ENCODE measurements at regions not wholly inside any gene's neighbourhood (a gene's known extent, or its start where the extent isn't known, plus 50 kb on each side); places are given as distances from the start of the nearest gene placed in this dataset.

DNA sequence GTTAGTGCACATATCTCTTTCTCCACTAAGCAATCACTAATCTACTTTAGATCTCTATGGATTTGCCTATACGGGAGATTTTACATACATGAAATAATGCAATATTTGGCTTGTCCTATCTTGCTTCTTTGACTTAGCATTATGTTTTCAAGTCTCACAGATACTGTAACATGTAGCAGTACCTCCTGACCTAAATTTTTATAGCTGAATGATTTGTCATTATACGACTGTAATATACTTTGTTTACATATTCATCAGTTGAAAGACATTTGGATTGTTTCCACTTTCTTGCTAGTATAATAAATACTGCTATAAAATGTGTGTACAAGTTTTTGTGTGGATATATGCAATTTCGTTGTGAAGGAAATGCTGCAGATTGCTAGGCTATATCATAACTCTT lies 1520.8 kb upstream of the CDH6 start:
- peak in 2 of 5 donors; percentile 8 to 11 for DNase-seq
- TF ChIP-seq, protein P1, sequence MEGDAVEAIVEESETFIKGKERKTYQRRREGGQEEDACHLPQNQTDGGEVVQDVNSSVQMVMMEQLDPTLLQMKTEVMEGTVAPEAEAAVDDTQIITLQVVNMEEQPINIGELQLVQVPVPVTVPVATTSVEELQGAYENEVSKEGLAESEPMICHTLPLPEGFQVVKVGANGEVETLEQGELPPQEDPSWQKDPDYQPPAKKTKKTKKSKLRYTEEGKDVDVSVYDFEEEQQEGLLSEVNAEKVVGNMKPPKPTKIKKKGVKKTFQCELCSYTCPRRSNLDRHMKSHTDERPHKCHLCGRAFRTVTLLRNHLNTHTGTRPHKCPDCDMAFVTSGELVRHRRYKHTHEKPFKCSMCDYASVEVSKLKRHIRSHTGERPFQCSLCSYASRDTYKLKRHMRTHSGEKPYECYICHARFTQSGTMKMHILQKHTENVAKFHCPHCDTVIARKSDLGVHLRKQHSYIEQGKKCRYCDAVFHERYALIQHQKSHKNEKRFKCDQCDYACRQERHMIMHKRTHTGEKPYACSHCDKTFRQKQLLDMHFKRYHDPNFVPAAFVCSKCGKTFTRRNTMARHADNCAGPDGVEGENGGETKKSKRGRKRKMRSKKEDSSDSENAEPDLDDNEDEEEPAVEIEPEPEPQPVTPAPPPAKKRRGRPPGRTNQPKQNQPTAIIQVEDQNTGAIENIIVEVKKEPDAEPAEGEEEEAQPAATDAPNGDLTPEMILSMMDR (IDR thresholded peaks at IDR 0.05; ENCODE audit: borderline replicate concordance, extremely low read depth, insufficient read depth), result no peak

DNA sequence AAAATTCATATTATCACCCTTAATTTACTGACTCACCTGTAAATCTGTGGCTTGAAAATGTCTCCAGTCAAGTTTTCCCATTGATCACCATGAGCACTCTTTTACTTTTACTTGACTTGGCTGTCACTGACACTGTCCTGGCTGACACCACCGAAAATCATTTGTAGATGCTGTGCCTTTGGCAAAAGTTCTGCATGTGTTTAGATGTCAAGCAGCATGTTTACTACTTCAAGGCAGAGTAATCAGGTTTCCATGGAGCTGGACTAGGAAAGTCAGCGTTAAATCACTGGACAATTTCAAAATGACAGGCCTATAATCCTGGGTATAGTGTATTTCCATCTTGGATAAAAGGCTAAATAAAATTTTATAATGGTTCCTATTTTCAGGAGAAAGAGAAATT lies 1530.6 kb upstream of the CDH6 start:
- no peaks in the 10 kb centered on the region for H3K4me1 ChIP-seq (ENCODE audit: control insufficient read depth in 2 of 3, insufficient read depth in 2 of 3, low read depth in 1 of 3, low read length in 3 of 3)
- no peaks in the 10 kb centered on the region for H3K36me3 ChIP-seq (ENCODE audit: control insufficient read depth in 2 of 3, insufficient read depth in 3 of 3, low read length in 3 of 3)
- TF ChIP-seq, protein P1 (IDR thresholded peaks at IDR 0.05; ENCODE audit: borderline replicate concordance, extremely low read depth, insufficient read depth), result no peak
- no peak overlapping the region for H3K27ac ChIP-seq (ENCODE audit: low read depth in 2 of 2, low read length in 2 of 2)
- intact Hi-C loops (cut with DNase I), result no loop called here
- H3K9ac ChIP-seq (ENCODE audit: low read length in 3 of 3), result no peak overlapping the region
- no peaks in the 10 kb centered on the region for H3K9me3 ChIP-seq (ENCODE audit: control insufficient read depth in 2 of 3, insufficient read depth in 1 of 3, low read length in 3 of 3)
- H3K27me3 ChIP-seq (ENCODE audit: control insufficient read depth, insufficient read depth, low read length), result no peaks in the 10 kb centered on the region
- H3K4me3 ChIP-seq (ENCODE audit: low read length in 3 of 3), result no peak overlapping the region
- no peak for FAIRE-seq
- DNase-seq, result no peak

More for the DNA sequence above, 1520.8 kb upstream of the CDH6 start:
- intact Hi-C loops (cut with DNase I), result no loop called here
- FAIRE-seq, result no peak
- H3K27me3 ChIP-seq (ENCODE audit: control insufficient read depth, insufficient read depth, low read length), result no peaks in the 10 kb centered on the region
- H3K4me3 ChIP-seq (ENCODE audit: low read length in 3 of 3), result no peak overlapping the region
- H3K36me3 ChIP-seq (ENCODE audit: control insufficient read depth in 2 of 3, insufficient read depth in 3 of 3, low read length in 3 of 3), result no peaks in the 10 kb centered on the region
- no peaks in the 10 kb centered on the region for H3K9me3 ChIP-seq (ENCODE audit: control insufficient read depth in 2 of 3, insufficient read depth in 1 of 3, low read length in 3 of 3)
- no peaks in the 10 kb centered on the region for H3K4me1 ChIP-seq (ENCODE audit: control insufficient read depth in 2 of 3, insufficient read depth in 2 of 3, low read depth in 1 of 3, low read length in 3 of 3)
- H3K27ac ChIP-seq (ENCODE audit: low read depth in 2 of 2, low read length in 2 of 2), result no peak overlapping the region
- H3K9ac ChIP-seq (ENCODE audit: low read length in 3 of 3), result no peak overlapping the region

DNA sequence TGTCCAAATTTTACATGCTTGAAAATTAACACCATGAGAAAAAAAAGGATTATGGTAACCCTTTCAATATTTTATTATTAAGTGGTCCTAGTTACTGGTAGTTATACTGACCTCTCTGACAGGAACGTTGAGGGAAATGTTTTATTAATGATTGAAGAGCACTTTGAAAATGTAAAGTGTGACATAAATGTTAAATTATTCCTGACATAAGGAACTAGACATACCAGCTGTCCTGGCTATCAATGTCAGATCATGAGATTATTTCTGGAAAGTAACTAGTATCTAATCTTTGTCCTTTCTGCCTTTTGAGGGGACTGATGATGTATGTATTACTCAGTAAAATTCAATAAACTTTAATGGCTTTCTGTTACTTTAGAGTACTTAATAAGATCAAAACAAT lies 1538.5 kb upstream of the CDH6 start:
- Histone ChIP-seq H3K36me3 (ENCODE audit: control insufficient read depth in 2 of 3, insufficient read depth in 3 of 3, low read length in 3 of 3) (no peaks in the 10 kb centered on the region), H3K9me3 (ENCODE audit: control insufficient read depth in 2 of 3, insufficient read depth in 1 of 3, low read length in 3 of 3) (no peaks in the 10 kb centered on the region), H3K9ac (ENCODE audit: low read length in 3 of 3) (no peak overlapping the region), H3K4me1 (ENCODE audit: control insufficient read depth in 2 of 3, insufficient read depth in 2 of 3, low read depth in 1 of 3, low read length in 3 of 3) (no peaks in the 10 kb centered on the region), H3K27me3 (ENCODE audit: control insufficient read depth, insufficient read depth, low read length) (no peaks in the 10 kb centered on the region), H3K4me3 (ENCODE audit: low read length in 3 of 3) (no peak overlapping the region), H3K27ac (ENCODE audit: low read depth in 2 of 2, low read length in 2 of 2) (no peak overlapping the region)
- FAIRE-seq, result no peak
- DNase-seq, result no peak
- intact Hi-C loops (cut with DNase I), result no loop called here
- TF ChIP-seq, protein P1 (IDR thresholded peaks at IDR 0.05; ENCODE audit: borderline replicate concordance, extremely low read depth, insufficient read depth), result no peak

DNA sequence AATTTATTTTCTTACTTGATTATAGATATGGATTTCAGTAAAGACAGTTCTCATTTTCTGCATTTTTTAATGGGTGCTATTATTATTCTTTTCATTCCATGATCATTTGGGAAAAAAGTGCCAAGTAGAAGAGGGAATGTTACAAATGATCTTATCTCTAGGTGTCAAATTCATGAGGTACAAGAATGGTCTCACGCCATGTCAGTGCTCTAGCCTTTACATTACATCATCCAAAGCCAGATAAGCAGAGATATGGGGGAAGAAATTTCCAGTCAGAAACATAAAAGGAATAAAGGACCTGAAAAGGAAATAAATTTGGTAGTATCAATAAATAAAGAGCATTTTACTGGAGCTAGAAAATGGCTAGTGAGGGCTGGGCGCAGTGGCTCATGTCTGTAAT lies 1544.2 kb upstream of the CDH6 start:
- Histone ChIP-seq H3K27ac (ENCODE audit: low read depth in 2 of 2, low read length in 2 of 2) (no peak overlapping the region), H3K27me3 (ENCODE audit: control insufficient read depth, insufficient read depth, low read length) (no peaks in the 10 kb centered on the region), H3K4me3 (ENCODE audit: low read length in 3 of 3) (no peak overlapping the region), H3K9ac (ENCODE audit: low read length in 3 of 3) (no peak overlapping the region), H3K9me3 (ENCODE audit: control insufficient read depth in 2 of 3, insufficient read depth in 1 of 3, low read length in 3 of 3) (no peaks in the 10 kb centered on the region), H3K4me1 (ENCODE audit: control insufficient read depth in 2 of 3, insufficient read depth in 2 of 3, low read depth in 1 of 3, low read length in 3 of 3) (no peaks in the 10 kb centered on the region), H3K36me3 (ENCODE audit: control insufficient read depth in 2 of 3, insufficient read depth in 3 of 3, low read length in 3 of 3) (no peaks in the 10 kb centered on the region)
- FAIRE-seq (peak; percentile 35), DNase-seq (no peak)
- intact Hi-C loops (cut with DNase I), result no loop called here
- TF ChIP-seq, protein P1 (IDR thresholded peaks at IDR 0.05; ENCODE audit: borderline replicate concordance, extremely low read depth, insufficient read depth), result no peak
